PFSK-1 (cell line): ENCODE measurements at regions not wholly inside any gene's neighbourhood (a gene's known extent, or its start where the extent isn't known, plus 50 kb on each side); places are given as distances from the start of the nearest gene placed in this dataset.

Experiments
- FOXP2 ChIP-seq: optimal IDR thresholded peaks from 2 replicates; pipeline ENCODE3; 2011; ENCODE audit warnings: borderline replicate concordance, control low read depth, inconsistent platforms; ENCODE audit not compliant: insufficient read depth; ENCODE audit errors: extremely low read length, extremely low read depth
- POLR2AphosphoS5 ChIP-seq: IDR thresholded peaks from 2 replicates; pipeline ENCODE4 v1.6.1; 2012; ENCODE audit warnings: low read depth, mild to moderate bottlenecking, control low read depth, low read length, moderate library complexity
- REST ChIP-seq, 2 experiments: IDR thresholded peaks; 2 replicates each; pipeline versions ENCODE4 v1.6.1 to v1.8.0; 2011 to 2012; ENCODE audit warnings: low read depth in 2 of 2, low read length in 2 of 2, control low read depth in 1 of 2, inconsistent platforms in 1 of 2, mild to moderate bottlenecking in 1 of 2, moderate library complexity in 1 of 2; ENCODE audit not compliant: insufficient read depth in 1 of 2
- SIN3A ChIP-seq: IDR thresholded peaks from 2 replicates; pipeline ENCODE4 v1.6.1; 2012; ENCODE audit warnings: mild to moderate bottlenecking, low read length, moderate library complexity, borderline replicate concordance; ENCODE audit not compliant: insufficient read depth
- TAF1 ChIP-seq: IDR thresholded peaks from 2 replicates; pipeline ENCODE4 v1.6.1; 2012; ENCODE audit warnings: low read length, control low read depth, borderline replicate concordance; ENCODE audit not compliant: insufficient read depth

DNA sequence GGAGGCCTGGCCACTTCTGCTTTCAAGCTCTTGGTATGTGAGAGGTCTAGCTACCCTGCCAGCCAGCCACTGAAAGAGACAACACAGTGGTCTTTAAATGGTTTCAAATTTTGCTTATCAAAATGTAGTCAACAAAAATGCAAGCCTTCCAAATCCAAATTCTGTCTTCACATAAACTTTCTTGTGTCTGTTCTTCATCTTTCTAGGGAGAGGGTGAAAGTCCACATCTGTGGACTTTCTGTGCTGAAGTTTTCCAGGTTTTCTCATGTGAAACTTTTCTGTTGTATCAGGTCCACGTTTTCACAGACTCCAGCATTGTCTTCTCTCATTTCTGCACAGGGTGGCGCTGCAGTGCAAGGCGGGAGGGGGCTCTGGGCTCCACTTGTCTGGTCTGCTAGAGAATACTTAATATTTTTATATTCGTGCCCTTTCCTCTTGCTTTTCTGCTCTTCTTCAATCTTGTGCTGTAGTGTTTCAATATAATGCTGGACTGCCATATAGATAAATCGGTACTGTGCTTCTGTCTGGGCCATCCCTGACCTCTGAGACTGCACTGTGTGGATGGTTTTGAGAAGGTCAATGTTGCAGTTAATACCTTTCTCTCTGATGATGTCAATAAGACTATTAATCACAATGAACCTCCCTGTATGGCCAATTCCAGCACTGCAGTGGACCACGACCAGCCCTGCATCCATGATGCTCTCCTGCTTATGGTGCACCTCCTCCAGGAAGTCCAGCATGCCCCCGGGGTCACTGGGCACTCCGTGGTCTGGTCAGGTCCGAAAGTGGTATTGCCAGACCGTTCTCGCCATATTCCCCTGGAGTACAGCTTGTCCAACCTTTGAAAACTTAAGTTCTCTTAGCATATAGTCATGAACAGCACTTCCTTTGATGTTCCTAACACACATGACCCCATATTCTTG, 161.6 kb upstream of the TNFAIP3 start:
- TF ChIP-seq REST (IDR thresholded peaks at IDR 0.05; ENCODE audit: insufficient read depth in 1 of 2, low read depth in 2 of 2, low read length in 2 of 2): no peak
- no peak for TF ChIP-seq TAF1
- no peak for TF ChIP-seq SIN3A
- TF ChIP-seq POLR2AphosphoS5: no peak
- no peak for TF ChIP-seq FOXP2

- TF ChIP-seq REST (IDR thresholded peaks at IDR 0.05; ENCODE audit: insufficient read depth in 1 of 2, low read depth in 2 of 2, low read length in 2 of 2) (no peak), SIN3A (no peak), TAF1 (no peak), FOXP2 (no peak), POLR2AphosphoS5 (no peak)
These were observed 160.8 kb upstream of the TNFAIP3 start for GRCh38 chr6:137706083-137706750.

DNA sequence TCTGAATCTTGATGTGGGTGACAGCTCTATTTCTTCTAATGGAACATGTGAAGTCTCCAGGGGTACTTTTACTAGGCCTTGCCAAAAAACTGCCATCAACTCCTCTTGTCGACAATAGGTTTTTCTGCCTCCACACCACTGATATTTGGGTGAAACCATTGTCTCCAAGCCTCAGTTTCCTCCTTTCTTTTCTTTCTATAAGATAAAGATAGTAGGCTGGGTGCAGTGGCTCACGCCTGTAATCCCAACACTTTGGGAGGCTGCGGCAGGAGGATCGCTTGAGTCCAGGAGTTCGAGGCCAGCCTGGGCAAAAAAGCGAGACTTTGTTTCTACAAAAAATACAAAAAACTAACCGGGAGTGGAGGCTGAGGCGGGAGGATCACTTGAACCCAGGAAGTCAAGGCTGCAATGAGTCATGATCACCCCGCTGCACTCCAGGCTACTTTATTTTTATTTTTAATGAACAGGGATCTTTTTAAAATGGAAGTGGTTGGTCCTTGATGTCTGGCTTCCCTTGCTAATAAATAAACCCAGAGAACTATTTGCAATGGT, 159.9 kb upstream of the TNFAIP3 start:
- TF ChIP-seq FOXP2 (no peak), SIN3A (no peak), POLR2AphosphoS5 (no peak), REST (IDR thresholded peaks at IDR 0.05; ENCODE audit: insufficient read depth in 1 of 2, low read depth in 2 of 2, low read length in 2 of 2) (no peak), TAF1 (no peak)

GRCh38 chr6:137707590-137708360, 159.3 kb upstream of the TNFAIP3 start:
- no peak for TF ChIP-seq POLR2AphosphoS5
- no peak for TF ChIP-seq REST (IDR thresholded peaks at IDR 0.05; ENCODE audit: insufficient read depth in 1 of 2, low read depth in 2 of 2, low read length in 2 of 2)
- TF ChIP-seq FOXP2: no peak
- TF ChIP-seq TAF1: no peak
- no peak for TF ChIP-seq SIN3A
